NCI-H1930 (cell line): ENCODE measurements at regions not wholly inside any gene's neighbourhood (a gene's known extent, or its start where the extent isn't known, plus 50 kb on each side); places are given as distances from the start of the nearest gene placed in this dataset.
"Not testable (repeated sequence)": the region's sequence is repeated elsewhere in the genome, so short reads cannot be mapped to it uniquely, and the experiment has no call there.

ENCODE experiments used
- DNase-seq, 2 experiments: peaks; one replicate each; lab custom pipeline; 2025; lab: John Stamatoyannopoulos, UW

DNA sequence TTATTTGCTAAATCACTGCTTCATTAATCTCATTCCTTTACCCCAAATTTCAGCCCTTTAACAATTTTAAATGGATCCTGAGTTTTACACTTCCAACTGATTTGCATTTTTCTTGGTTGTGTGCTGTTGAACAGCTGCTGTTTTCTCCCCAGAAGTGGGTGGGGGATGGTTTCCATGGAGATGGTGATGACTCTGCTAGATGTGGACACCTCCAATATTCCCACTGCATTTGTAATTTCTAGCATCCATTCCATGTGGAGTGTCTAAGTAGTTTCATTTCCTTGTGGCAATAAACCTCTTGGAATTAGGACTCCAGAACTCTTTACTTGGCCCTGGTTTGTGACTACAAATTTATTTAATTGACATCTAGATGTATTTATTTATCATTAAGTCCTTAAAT lies 330.4 kb downstream of the GBA3 start:
- no peak for DNase-seq

DNA sequence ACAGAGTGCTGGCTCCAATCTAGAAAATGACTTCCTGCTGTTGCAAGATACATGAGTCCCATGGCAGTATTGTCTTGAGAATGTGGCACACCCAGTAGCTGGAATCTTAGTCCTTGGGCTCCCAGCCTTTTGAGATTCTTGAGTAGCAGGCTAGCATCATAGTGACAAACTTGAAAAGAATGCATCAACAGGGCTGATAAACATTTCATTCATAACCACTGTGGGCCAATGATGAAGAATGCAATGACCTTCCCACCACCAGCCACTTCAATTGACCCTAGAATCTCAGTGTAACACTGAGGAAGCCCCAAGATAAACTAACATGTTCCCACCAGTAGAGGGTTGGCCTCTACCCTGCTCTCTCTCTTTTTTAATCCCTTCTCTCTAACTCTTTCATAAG lies 329.3 kb downstream of the GBA3 start:
- no peak for DNase-seq

DNA sequence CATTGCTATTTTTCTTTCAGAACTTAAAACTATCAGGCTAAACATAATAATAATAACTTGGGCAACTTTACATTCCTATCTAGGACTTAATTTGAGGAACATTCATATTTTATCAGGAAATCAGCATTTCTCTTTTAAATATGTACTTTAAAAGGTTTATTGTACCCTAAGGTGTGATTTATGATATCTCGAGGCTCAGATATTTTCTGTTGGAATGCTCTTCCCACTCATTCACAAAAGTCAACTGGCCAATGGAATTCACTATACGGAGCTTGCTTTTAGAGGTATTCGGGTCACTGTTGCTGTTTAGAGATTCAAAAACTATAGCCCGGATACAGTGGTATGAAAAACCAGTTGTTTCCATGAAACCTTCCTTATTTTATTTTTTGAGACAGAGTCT lies 328.3 kb downstream of the GBA3 start:
- DNase-seq, result no peak

DNA sequence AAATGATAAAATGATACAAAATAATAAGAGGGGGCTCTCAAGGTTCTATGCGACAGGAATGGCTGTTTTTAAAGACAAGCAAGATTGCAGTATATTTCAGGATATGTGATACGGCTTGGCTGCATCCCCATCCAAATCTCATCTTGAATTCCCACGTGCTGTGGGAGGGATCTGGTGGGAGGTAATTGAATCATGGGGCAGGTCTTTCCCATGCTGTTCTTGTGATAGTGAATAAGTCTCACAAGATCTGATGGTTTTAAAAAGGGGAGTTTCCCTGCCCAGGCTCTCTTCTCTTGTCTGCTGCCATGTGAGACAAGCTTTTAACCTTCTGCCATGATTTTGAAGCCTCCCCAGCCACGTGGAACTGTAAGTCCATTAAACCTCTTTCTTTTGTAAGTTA lies 327.7 kb downstream of the GBA3 start:
- not testable (repeated sequence) for DNase-seq

DNA sequence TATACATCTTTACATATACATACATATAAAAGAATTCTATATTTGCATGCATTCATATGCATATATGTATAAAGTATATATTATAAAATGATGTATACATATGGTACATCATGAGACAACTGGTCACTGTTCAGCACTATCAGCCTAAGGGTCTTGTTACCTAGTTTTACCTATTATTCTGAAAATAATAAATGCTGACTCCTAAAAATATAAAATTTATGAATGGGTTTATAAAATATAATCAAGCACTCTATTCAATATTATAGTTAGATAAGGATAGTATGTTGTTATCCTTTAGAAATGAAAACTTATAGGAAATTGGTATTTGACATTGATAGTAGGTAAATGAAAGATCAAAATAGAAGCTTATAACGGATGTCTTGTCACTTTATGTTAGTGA lies 324.2 kb downstream of the GBA3 start:
- no peak for DNase-seq

DNA sequence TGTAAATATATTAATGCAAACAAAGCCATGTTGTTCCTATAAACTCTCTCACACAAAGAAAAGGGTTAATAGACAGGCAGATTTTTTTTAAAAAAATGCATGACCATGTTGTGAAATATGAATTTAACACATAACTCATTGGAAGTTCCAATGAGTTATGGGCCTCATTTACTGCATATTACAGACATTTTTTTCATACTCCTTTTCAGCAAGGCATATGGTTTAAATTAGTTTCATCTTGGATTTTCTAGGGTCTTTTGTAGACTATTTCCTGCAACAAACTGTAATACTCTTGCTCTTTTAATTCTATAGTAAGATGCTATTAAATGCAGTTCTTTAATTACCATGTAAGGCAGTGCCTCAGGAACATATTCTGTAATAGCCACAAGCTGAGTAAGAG lies 323.1 kb downstream of the GBA3 start:
- DNase-seq, result no peak

DNA sequence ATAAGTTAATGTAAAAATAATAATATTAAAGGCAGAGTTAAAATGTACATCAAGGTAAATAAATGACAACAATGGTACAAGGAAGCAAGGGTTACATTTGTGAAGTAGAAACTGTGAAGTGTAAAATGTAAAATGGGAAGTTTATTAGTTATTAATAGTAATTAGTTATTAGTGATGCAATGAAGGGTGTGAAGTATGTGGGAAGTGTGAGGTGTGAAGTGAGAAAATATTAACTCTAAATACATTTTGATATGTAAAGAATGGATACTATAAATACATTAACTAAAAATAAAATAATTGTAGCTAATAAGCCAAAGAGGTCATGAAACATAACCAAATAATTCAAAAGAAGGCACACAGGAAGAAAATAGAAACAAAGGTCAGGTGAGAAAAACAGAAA lies 316.4 kb downstream of the GBA3 start:
- no peak for DNase-seq

DNA sequence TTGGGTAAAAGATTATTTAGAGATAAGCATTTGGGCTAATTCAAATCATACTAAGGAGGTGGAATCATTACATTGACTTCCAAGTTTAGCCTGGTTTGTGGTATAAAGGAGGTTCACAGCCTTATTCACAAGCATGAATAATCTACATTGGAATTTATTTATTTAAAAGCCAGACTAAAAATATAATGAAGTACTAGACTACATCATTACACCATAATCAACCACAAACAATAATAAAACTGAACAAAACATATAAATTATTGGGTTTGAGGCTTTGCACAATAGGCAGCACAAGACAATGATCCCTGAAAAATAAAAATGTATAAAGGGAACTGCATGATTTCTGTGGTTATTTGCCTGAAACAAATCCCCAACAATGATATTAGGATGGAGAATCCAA lies 314.0 kb downstream of the GBA3 start:
- no peak for DNase-seq

DNA sequence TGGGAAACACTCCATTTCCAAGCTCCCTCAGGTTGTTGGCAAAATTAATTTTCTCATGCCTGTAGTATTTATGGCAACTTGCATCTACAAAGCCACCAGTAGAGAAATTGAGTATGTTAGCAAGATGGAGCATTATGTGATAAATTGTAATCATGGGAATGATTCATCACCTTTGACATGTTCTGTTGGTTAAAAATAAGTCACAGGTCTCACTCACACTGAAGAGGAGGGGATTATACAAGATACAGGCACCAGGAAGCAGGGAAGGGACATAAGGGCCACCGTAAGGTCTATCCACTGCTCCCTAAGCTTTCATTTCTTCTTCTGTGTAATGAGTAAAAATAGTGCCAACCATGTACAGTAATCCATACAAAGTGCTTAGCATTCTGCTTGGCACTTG lies 313.0 kb downstream of the GBA3 start:
- no peak for DNase-seq

DNA sequence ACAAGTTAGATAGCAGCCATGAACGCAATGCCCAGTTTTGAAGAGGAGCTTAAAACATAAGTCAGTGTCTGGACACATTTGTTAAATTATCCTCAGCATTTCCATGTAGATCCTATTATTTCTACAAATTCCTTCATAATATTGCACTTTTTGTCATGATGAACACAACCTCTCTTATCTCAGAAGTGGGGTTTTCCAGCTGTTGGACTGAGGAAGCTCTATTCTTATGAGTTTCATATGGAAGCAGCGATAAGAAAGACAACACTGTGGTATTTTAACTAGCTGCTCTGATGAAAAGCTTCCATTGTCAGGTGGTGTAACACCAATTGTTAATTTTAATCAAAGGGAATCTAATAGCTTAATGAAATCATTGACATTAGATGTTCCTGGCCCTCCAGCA lies 308.7 kb downstream of the GBA3 start:
- DNase-seq, result no peak

DNA sequence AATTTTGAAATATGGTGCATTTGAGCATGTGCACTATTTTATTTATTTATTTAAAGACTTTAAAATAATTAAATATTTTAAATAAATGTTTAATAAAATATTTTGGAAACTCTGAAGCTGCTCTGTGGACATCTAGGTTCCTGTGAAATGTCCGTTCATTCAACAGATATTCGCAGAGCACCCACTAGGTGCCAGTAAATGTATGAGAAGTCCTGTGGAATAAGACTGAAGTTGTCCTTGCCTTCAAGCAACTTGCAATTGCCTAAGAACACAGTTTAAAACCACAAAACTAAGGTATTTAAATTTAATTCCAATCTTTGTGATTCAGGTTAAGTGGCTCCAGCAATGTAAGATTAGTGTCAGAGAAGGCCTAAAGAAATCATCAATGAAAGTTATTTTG lies 306.7 kb downstream of the GBA3 start:
- no peak for DNase-seq

DNA sequence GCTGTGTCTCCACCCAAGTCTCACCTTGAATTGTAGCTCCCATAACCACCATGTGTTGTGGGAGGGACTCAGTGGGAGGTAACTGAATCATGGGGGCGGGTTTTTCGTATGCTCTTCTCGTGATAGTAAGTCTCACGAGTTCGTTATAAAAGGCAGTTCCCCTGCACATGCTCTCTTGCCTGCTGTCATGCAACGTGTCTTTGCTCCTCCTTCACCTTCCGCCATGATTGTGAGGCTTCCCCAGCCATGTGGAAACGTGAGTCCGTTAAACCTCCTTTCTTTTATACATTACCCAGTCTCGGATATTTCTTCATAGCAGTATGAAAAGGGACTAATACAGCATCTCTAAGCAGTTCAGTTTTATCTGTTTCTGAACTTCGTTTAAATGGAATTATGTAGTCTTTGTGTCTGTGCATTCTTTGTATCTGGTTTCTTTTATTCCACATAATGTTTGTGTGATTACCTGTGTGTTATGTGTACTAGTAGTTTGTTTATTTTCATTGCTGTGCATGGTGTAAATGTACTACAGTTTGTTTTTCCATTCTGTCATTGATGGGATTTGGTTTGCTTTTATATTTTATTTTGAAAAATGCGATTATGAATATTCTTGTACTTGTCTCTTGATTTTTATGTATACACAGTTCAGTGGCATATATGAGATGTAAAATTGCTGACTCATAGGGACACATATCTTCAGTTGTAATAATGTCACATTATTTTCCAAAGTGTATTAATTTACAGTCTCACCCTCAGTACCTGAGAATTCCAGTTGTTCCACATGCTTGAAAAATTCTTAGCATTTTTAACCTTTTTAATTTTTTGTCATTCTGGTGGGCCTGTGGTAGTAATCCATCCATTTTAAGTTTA lies 304.9 kb downstream of the GBA3 start:
- no peak for DNase-seq

DNA sequence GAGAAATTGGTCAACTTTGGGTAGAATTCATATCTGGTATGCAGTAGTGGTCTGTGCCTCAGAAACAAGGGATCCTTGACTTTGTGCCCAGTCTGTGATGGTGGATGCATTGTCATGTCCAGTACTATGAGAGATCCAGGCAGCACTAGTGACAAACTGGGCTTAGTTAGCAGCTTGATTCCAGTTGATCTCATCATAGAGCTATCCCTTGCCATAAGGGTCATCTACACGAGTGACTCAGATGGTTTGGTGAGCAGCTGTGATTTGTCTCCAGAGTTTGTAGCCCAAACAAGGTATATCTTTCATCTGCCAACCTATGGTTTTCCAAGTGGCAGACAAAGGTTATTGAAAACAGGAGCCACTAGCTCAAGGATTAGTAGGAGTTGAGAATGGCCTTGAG lies 298.8 kb downstream of the GBA3 start:
- no peak for DNase-seq

DNA sequence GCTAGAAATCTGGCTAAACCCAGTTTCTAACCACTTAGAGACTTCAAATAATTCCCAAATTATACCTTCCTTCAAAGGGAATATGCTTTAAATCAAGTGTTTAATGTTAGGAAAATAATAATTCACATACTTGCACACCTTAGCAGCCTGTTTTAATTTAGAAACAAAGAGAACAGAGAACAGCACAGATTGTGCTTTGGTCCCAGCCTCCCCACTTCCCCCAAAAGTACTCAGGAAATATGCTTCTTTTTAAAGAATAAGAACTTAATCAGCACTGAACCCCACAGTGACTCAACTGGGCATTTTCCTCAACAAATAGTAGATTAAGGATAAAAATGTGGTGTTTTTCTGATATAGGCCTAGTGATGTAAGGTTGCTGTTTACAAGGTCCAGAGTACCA lies 295.8 kb downstream of the GBA3 start:
- no peak for DNase-seq

DNA sequence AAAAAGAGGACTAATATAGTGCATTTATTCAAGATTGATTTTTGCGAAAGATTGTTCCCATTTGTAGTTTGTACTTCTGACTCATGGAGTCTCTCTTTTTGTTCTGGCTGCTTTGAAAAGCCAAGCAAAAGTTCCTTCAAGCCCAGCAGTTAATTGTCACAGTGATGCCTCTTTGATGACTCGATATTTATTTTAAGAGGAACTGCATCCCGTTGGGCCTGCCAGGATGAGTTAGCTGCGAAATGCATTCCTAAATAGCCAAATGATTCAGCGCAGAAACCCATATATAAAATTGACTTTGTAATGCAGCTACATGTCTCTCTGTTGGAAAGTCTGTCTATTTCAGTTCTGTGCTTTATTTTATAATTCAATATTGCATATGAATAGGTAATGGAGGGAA lies 295.1 kb downstream of the GBA3 start:
- DNase-seq, result no peak

DNA sequence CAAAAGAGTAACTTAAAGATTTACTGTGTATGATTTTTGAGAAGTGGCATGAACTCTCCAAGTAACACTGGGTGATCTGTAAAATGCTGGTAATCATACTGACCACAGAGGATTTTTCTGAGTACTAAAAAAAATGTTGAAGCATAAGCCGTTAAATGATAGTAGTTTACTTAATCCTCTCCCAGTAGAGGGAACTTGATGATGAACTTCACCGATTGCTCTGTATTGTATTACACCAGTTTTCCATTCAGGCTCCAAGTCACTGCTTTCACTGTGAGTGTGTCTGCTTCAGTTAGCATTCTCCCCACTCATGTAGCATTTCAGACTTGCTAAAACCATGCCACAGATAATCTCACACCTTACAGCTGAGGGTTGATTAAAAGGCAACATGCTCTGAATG lies 294.1 kb downstream of the GBA3 start:
- DNase-seq, result no peak

DNA sequence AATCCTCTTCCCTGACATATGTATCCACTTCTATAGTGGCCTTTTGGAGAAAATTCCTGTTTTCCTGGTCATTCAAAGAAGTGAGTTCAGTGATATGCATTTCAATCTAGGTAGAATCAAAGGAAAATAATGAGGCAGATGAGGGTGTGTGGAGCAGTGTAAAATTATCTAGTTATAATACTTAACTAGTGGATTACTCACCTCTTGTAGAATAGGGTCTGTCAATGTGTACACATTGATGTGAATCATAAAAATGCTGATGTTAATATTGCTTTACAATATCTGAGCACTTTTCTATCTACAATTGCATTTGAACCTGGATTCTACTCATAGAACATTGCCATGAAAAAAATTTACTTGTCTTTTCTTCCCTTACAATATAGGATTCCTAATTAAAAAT lies 293.5 kb downstream of the GBA3 start:
- no peak for DNase-seq

DNA sequence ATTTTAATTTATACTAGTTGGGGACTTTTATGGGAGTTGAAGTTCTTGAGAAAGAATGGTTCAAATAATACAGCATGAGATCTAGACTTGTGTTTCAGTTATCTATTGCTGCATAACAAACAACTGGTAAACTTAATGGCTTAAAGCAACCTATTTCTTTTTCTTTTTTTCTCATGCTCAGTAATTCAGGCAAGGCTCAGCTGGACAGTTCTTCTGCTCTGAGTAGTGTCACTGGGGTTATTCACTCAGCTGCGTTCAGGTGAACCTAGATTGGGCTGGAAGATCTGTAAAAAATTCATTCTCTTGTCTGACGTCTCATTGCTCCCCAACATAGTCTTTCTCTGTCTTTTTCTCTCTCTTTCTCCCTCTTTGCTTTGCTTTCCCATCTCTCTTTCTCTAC lies 291.7 kb downstream of the GBA3 start:
- no peak for DNase-seq

DNA sequence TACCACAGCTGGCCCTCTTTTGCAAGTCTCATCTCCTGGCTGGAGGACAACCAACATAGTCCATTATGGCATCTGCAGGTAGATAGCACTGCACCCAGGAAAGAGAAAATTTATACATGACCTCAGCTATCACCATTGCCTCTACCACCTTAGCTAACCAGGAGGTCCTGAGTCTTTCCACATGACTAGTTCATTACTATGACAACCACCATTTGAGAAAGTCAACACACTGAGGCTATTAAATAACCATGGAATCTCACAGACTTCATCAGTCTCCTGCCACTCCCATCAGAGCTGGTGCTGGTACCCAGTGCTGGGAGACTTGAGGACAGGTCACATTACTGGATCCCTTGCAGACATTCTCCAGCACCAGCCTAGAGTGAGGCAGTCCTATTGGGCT lies 285.9 kb downstream of the GBA3 start:
- DNase-seq, result no peak

DNA sequence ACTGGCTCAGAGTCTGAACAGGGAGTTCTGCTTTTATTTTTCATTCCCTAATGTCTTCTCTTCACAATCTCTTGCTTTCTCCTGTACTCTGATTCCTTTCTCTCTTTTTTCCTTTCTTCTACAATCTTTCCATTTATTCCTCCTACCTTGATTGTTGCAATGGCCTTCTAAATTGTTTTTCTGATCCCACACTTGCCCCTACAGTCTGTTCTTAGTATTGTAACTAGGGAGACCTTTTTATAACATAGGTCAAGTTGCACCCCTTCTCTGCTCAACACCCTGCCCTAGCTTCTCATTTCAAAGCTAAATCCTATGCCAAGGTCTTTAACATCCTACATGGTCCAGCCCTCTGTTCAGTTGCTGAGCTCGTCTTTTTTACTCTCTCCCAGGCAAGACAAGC lies 277.9 kb downstream of the GBA3 start:
- no peak for DNase-seq

DNA sequence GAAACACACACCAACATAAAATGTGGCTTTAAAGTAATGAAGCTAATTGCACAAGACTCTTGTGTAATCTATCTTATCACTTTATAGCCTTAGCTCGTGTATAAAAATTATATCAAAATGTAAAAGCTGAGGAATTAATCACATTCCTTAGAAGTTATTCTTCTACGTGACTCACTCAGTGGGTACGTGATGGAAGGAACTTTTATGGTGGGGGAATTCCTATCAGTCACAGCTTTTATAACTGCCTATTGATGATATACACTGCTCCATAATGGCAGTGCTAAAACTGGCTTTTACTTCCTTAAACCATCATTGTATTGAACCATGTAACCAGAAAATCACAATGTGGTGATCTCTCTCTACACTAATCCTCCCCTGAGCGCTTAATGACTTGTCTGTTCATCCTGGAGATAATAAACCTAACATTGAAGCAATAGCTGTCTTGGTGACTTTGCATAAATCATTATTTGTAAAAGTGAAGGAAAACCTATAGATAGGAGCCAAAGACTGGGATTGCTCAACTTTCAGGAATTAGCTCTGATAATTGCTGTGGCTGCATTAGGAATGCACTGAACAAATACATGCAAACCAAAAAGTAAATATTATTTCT lies 276.7 kb downstream of the GBA3 start:
- no peak for DNase-seq

DNA sequence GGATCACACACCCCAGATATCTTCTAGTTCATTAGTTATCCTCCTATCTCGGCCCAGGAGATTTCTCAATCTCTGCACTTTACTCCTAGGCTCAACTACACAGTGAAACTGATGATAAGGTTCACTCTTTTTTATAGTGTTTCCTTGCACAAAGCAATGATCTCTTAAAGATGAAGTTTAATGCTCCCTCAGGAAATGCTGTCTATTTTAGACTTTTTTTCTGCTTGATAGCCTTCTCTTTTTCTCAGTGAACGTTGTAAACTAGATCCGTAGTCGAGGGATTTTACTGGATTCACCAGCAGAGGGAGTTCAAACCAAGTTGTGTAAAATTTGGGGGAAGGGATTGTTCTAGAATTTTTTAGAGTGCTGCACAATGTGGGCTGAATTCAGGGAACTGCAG lies 269.6 kb downstream of the GBA3 start:
- DNase-seq, result no peak

DNA sequence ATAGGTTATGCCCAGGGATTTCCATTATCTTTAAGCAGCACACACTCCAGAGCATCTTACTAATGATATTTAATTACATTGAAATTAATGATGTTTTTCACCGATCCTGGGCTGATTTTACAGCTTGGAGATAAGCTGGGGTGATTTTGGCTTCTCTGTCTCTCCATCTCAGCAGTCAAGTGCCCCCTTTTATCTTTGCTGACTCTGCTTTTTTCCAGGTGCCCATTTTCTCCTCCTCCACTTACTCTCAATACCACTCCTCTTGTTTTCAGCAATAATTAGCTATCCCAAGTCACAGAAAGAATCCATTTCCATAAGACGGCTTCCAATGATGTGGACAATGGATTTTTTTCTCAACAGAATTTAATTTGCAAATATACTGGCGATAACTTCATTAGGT lies 266.7 kb downstream of the GBA3 start:
- DNase-seq, result no peak

DNA sequence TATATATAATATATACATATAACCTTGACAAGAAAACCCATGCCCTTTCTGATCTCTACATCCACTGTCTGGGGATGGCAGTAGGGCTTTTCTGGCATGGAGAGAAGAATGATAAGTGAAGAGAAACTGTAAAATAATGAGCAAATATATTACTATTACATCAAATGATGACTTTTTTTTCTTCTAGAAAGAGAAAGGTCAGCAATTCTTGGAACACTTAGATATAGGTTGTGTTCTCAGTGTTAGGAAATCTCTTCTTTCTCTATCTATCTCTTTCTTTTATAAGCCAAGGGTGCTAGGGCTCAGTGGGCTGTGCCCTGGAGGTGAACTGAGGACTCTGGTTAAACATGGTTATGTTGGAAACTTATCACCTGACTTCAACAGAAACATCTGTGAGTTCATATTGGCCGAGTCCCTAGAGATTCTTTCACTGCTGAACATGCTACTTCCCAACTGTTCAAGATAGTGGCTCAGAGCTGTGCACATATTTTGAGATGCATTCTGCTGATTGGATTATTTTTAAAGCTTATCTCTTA lies 265.1 kb downstream of the GBA3 start:
- no peak for DNase-seq
